NCI-H2196 (cell line): ENCODE measurements at regions not wholly inside any gene's neighbourhood (a gene's known extent, or its start where the extent isn't known, plus 50 kb on each side); places are given as distances from the start of the nearest gene placed in this dataset.
"Not testable (repeated sequence)": the region's sequence is repeated elsewhere in the genome, so short reads cannot be mapped to it uniquely, and the experiment has no call there.

Source experiments
- DNase-seq: peaks from one replicate; lab custom pipeline; 2025; ENCODE audit not compliant: unreplicated experiment; lab: John Stamatoyannopoulos, UW

- no peak for DNase-seq
These were observed 459.5 kb downstream of the NR2F2 start for GRCh38 chr15:96790004-96790403.

- no peak for DNase-seq
These were observed 461.7 kb downstream of the NR2F2 start for GRCh38 chr15:96792216-96792615.

GRCh38 chr15:96796841-96797240, 466.3 kb downstream of the NR2F2 start:
- no peak for DNase-seq

GRCh38 chr15:96801576-96802150, 471.2 kb downstream of the NR2F2 start:
- no peak for DNase-seq

GRCh38 chr15:96802611-96803255, 472.2 kb downstream of the NR2F2 start:
- no peak for DNase-seq

GRCh38 chr15:96804754-96805153, 474.3 kb downstream of the NR2F2 start:
- DNase-seq: no peak

- no peak for DNase-seq
These were observed 476.9 kb downstream of the NR2F2 start for GRCh38 chr15:96807361-96807760.

- DNase-seq: no peak
These were observed 487.4 kb downstream of the NR2F2 start for GRCh38 chr15:96817900-96818299.

- DNase-seq: no peak
These were observed 488.4 kb downstream of the NR2F2 start for GRCh38 chr15:96818861-96819260.

- DNase-seq: no peak
These were observed 497.5 kb downstream of the NR2F2 start for GRCh38 chr15:96827981-96828380.

GRCh38 chr15:96837241-96837970, 506.9 kb downstream of the NR2F2 start:
- DNase-seq: no peak

GRCh38 chr15:96838081-96838480, 507.6 kb downstream of the NR2F2 start:
- DNase-seq: no peak

GRCh38 chr15:96849271-96849900, 518.9 kb downstream of the NR2F2 start:
- no peak for DNase-seq

GRCh38 chr15:96851613-96852012, 521.1 kb downstream of the NR2F2 start:
- DNase-seq: no peak

GRCh38 chr15:96858694-96859093, 528.2 kb downstream of the NR2F2 start:
- no peak for DNase-seq

GRCh38 chr15:96860741-96861140, 530.2 kb downstream of the NR2F2 start:
- no peak for DNase-seq

GRCh38 chr15:96867992-96868391, 537.5 kb downstream of the NR2F2 start:
- DNase-seq: no peak

GRCh38 chr15:96869122-96869521, 538.6 kb downstream of the NR2F2 start:
- no peak for DNase-seq

GRCh38 chr15:96869790-96870189, 539.3 kb downstream of the NR2F2 start:
- DNase-seq: no peak

- no peak for DNase-seq
These were observed 540.1 kb downstream of the NR2F2 start for GRCh38 chr15:96870580-96870979.

- DNase-seq: not testable (repeated sequence)
These were observed 546.9 kb downstream of the NR2F2 start for GRCh38 chr15:96877442-96877841.

GRCh38 chr15:96878129-96878528, 547.6 kb downstream of the NR2F2 start:
- no peak for DNase-seq
